GM18502 (cell line): ENCODE measurements at regions not wholly inside any gene's neighbourhood (a gene's known extent, or its start where the extent isn't known, plus 50 kb on each side); places are given as distances from the start of the nearest gene placed in this dataset.
A peak's percentile ranks its signal among the peaks of the same experiment; 100 is the strongest.
"Not testable (repeated sequence)": the region's sequence is repeated elsewhere in the genome, so short reads cannot be mapped to it uniquely, and the experiment has no call there.

Experiments
- ATAC-seq: cut with Tn5 transposase; IDR thresholded peaks from one replicate; pipeline ENCODE4 v1.9.1; 2021; ENCODE audit warnings: mild to moderate bottlenecking; ENCODE audit not compliant: unreplicated experiment, poor library complexity

DNA sequence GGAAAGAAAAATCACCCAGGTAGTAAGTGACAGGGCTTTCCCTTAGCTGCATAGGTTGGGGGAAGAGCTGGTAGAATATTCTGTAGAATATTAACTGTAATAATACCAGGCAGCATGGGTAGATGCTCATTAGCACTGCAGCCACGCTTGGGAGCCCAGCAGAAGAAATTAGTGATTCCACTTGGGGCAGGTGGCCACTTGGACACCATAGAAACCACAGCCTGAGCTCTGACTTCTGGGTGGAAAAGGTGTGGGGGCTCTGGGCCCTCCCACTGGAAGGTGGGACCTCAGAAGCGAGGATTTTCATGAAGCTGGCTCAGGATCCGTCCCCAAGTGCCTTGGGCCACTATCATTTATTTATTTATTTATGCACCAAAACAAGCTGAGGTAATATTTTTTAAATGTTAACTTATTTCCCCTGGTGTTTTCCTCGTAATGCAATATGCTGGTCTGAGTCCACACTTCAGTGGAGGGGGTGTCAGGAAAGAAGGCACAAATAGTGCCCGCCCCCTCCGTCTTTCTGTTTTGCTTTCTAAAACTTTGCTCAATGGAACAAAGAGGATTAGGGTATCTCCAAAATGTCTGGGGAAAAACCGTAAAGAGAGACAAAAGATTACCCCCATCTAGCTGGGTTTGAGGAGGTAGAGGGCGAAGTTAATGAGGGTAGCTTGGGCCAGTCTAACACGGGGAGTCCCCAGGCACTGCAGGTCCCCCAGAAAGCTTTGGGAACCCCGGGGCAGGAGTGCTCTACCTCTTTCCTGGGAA, 75.2 kb upstream of the GADD45A start:
- peak; percentile 54 for ATAC-seq

DNA sequence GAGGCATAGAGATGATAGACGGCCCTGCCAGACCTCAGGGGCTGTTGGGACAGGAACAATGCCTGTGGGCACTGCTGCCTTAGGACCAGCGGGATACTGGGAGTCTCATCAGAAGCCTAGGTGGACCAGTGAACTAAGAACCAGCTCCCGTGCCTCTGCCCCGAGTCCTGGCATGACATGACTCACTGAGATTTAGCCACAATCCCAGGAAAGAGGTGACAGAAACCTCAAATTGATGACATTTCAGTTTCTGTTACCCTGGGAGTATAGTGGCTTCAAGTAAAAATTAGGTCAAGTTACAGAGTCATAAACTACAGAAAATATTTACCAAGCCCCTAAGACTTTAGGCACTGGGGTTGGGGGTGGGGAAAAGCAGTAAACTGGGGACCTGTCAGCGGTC, 74.6 kb upstream of the GADD45A start:
- ATAC-seq = peak; percentile 25

DNA sequence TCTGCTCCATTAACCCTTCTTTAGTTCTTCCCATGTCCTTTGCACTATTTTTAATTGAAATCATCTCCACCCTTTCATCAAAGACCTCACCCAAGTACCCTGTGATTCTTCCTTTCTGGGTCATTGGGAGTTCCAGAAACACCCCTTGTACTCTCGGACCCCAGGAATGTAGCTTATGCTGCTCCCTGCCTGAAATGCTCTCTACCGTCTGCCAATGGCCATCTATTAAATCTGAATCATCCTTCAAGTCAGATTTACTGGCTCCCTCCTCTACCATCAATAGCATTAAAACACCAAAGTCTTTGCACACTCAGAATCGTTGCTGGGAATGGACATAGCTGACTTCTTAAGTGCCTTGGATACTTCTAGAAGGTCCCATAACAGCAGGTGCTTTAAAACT, 73.2 kb upstream of the GADD45A start:
- ATAC-seq = no peak

DNA sequence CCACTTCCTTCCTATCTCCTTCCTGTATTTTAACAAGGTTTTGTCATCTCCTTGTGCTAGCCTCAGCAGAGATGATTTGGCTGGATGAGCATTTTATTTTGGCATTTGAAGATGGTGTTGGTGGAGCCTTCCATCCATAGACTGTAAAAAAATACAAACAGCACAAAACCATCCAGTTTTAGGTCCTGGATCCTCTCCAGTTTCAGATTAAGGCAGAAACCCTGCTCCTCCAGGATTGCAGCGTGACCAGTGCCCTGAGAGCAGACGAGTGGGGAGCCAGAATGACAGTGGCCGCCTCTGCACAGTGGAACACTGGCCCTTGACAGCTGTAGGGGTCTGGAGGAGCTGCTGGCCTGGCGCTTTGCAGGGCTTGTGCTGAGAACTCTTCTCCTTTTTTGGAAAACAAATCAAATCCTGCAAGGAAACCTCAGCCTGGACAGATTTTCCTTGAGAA, 72.2 kb upstream of the GADD45A start:
- no peak for ATAC-seq

DNA sequence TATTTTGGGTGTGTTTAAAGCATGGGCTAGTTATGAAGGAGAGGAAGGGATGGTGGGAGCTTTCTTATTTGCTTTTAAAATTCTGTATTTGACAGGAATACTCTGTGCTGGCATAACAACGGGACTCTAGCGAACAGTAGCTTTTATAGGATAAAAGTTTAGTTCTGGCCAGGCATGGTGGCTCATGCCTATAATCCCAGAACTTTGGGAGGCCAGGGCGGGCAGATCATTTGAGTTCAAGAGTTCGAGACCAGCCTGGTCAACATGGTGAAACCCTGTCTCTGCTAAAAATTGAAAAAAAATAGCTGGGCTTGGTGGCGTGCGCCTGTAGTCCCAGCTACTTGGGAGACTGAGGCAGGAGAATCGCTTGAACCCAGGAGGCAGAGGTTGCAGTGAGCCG, 71.5 kb upstream of the GADD45A start:
- not testable (repeated sequence) for ATAC-seq

DNA sequence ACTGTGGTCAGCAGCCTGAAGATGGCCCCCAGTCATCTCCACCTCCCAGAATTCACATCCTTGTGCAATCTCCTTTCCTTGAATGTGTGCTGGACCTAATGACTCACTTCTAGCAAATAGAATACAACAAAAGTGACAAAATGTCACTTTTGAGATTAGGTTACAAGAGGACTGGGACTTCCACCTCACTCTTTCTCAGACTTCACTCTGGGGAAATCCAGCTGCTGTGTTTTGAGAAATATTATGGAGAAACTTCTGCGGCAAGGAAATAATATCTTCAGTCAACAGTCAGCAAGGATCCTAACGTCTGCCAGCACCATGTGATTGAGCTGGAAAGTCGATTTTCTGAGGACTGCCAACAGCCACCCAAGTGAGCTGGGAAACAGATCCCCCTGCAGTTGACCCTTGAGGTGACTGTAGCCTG, 70.5 kb upstream of the GADD45A start:
- ATAC-seq = no peak

DNA sequence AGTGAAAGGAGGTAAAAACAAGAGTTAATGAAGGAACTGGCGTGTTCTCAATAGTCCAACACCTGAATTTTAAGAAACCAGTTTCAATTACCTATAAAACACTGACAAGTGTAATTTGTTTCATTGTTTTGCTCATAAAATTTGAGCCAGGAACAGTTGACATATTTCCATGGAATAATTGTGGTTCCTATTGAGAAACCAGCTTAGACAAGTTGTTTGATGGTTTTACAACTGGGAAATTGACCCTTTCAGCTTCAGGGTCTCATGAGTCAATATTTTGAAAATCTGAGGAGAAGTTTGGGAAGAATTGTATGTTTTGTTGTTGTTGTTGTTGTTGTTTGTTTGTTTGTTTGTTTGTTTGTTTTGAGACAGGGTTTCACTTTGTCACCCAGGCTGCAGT, 69.1 kb upstream of the GADD45A start:
- ATAC-seq = no peak

DNA sequence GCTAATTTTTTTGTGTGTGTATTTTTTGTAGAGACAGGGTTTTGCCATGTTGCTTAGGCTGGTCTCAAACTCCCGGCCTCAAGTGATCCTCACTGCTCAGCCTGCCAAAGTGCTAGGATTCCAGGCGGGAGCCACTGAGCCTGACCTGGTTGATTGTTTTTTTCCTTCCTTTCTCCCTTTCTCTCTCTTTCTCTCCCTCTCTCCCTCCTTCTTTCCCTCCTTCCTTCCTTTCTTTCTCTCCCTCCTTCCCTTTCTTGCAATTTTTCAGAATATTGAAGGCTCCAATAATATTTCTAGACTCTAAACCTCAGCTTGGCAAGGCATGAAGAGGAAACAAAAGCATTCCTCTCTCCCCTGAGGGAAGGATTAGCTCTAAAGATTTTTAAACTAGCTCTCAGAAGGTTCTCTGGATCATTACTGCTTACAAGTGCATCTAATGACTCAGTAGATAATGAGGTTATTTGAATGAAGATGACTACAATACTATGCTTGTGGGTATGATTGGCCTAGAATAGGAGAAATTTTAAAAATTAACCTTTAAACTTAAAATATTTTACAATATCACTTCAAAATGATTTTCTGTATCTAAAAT, 68.5 kb upstream of the GADD45A start:
- no peak for ATAC-seq

DNA sequence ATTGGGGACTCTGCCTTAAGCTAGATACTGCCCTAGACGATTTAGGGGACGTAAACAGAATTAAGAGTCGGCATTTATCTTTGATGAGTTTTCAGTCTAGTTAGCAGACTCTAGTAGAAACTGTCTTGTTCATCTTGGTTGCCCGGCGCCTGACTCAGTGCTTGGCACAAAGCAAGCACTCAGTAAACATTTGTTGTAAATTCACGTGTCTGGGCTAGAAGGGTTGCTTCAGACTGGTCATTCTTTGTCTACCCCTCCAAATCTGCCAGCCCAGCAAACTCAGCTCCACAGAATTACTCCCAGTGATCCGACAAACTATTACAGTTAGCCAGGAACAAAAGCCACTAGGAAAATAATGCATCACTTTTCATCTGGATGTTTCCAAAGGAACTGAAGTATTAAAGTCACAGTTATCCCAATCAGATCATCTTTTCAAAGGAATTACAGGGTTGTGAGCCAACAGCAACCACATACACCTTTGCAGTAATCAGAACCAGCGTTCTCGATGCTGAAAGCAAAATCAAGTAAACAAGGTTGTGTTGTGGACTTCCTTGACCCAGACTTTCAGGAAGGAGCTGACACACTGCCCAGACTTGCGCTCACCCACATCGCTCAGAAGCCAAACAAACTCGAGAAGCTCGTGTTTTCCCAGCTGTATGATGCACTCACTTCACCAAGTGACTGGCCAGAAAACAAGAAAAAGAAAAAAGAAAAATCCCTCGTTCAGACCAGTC, 66.5 kb upstream of the GADD45A start:
- no peak for ATAC-seq

DNA sequence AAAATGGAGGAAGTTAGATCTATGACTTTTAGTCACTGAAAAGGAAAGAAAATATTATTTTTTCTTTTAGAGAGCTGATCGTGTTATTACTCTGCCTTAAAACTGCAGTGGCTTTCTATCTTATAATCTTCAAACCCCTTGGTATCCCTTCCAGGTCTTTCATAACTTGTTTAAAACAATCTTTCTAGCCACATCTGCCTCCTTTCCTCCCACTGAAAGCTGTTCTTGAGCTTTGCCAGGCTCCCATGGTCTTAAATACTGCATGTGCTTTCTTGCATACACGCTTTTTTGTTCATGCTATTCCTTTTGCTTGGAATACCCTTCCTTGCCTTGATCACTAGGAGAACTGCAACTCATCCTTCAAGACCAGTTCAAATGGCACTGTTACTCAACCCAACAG, 65.9 kb upstream of the GADD45A start:
- no peak for ATAC-seq

DNA sequence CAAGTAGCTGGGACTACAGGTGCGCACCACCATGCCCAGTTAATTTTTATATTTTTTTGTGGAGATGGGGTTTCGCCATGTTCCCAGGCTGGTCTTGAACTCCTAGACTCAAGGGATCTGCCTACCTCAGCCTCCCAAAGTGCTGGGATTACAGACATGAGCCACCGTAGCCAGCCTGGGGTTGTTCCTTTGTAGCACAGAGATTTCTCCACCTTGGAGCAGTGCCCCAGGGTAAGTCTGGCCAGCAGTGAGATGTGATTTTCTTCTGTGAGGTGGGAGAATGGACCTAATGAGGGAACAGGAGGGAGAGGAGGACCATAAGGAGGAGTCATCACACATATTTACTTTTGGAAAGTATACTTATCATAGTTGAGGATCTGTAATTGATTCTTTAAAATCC, 61.1 kb upstream of the GADD45A start:
- no peak for ATAC-seq

DNA sequence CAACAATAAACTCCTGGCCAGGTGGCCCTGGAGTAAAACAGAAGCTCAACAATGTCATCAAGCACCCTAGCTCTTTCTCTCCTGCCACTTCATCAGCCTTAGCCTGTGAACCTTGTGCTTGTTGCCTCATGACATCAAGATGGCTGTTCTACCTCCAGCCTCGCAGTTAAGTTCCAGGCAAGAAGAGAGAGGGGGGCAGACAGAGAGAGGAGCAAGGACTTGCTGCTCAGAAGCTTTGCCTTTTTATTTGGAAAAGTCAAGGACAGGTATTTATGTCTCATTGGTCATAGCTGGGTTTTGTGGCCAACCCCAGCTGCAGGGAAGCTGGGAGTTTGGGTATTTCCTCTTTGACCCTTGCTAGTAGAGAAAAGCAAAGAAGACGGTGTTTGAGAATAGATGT, 60.3 kb upstream of the GADD45A start:
- ATAC-seq = no peak

DNA sequence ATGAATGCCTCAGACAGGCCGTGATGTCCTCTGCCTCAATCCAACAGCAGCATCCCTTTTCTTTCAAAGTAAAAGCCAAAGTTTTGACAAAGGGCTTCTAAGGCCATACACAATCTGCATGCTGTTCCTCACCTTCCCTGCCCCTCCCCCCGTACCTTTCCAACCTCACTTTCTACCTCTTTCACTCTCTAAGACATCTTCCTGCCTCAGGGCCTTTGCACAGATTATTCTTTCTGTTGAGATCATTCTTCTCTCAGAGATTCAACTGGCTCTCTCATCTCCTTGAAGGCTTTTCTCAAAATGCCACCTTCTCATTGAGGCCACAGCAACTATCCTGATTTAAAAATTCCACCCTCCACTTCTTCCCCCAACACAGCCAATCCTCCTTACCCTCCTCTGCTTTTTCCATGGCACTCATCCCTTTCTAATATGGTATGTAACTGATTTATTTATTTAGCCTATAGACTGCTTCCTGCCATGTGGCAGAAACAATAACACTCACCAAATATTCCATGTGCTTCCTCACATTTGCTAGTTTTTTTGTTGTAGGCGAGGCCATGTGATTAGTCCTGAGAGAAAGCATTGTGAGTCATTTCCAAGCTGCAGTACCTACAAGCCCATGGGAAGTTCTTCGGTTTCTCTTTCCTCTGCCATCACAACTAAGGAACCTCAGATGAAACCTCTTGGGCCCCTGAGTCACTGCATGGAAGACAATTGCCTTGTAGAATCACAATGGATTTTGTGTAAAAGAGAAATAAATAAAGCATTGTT, 58.7 kb upstream of the GADD45A start:
- ATAC-seq = no peak

DNA sequence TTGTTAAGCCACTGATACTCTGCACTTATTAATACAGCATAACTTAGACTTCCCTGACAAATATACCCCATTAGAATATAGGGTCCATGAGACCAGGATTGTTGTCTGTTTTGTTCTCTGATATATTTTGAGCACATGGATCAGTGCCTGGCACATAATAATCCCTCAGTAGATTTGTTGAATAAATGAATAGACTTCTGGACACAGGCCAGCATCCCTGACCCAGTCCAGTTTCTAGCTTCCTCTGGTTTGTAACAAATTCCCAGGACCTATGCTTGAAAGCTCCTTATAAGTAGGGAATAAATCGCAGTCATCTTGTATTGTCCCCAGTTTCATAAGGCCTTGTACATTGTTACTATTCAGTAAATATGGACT, 58.2 kb upstream of the GADD45A start:
- ATAC-seq = no peak

DNA sequence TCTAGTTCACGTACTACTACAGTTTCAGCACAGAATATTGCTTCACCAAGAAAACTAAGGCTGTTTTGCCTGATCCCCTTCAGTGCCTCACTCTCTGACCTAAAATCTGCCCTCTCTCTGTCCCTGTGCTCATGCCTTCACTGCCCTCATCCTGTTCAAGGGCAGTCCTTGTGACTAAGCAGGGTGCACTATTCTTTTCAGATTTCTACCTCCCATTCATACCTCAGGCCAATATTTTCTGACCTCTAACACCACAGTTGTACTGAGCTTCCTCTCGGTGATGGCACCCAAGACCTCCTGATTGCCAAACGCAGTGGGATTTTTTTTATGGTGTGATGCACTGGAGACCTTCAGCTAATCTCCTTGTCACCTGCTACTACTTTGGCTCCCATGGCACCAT, 57.7 kb upstream of the GADD45A start:
- ATAC-seq = no peak

DNA sequence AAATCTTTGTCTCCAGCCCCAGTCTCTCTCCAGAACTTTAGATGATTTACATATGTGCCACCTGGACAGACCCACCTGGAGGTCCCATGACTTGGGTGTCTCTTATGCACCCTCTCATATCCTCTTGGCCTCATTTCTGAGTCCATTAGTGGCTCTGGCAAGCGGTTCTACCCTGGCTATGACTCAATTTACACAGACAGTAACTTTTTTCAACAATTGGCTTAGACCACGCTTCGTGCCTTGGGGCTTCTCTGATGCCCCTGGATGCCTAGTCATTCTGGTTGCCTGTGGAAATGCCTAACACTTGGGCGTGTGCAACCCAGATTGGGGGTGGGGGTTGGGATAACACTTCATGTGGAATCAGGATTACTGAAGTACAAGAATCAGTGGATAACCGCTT, 57.1 kb upstream of the GADD45A start:
- ATAC-seq = no peak

DNA sequence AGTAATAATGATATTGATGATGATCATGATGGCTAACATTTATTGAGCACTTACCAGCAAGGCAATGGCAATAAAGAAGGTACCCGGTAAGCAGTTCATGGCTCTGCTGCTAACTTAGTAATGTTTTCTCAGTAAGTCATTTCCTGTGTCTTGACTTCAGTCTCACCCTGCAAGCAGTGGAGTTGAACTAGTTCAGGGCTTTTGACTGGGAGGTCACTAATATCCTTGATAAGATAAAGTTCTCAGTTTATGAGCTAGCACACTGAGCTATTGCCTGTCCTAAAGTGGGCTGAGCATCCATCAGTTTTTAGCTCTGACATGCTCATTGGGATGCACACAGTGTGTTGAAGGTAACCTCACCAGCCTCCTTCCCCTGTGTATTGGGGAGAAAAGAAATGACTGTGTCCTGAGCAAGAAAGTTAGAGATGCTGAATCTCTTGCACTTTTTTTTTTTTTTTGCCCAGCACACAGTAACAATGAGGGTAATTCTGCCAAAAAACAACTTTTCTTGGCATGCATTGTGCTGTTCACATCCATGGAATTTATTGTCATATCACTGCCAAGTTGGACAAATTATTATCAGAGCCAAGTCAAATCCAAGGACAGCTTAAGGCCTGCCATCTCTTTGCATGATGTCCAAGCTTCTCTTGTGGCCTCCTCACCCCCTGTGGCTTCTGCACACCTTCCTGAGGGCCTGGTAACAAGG, 55.5 kb upstream of the GADD45A start:
- no peak for ATAC-seq

DNA sequence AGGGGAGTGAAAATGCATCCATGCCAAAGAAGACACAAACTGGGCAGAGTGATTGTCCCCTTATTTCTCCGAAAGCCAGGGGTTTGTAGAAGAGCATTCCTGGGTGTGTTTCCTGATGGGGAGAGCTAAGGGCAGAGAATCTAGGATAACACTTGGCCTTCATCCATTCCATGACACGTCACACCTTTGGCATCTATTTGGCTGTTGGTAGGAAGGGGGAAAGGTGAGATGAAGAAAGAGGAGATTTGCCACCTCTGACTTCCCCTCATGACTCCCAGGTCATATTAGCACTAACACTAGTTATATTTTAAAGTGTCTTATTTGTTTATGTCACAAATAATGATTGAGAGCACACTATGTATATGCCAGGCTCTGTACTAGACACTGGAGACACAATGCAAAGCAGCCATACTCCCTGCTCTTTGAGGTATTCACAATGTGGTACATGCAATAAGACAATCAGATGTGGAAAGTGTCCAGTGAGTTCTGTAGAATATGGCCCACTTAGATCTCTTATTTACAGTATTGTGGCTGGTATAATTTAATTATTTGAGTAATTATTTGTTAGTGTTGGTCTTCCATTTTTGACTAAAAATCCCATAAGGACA, 54.5 kb upstream of the GADD45A start:
- ATAC-seq = no peak

DNA sequence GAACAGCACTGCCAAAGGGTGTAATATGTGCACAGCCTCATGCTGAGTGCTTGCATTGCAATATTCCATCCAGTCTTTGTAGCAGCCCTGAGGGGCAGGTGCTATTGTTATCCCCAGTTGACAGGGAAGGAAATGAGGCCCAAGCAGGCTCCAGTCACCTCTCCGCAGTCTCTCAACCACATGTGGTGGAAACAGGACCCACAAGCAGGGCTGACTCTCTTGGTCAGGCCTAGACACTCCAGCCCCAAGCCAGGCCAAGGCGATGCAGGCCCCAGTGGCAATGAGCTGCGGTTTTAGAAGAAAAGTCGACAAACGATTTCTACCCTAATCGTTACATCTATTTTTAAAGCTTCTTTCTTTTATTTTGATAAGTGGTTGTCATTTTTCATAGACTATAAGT, 52.6 kb upstream of the GADD45A start:
- no peak for ATAC-seq
